HCT116 (cell line): ENCODE measurements at regions not wholly inside any gene's neighbourhood (a gene's known extent, or its start where the extent isn't known, plus 50 kb on each side); places are given as distances from the start of the nearest gene placed in this dataset.

Experiments
- ATAC-seq: fragments of 200-7000 bp; cut with Tn5 transposase; 2 replicates; pipeline ENCODE4 v1.9.1; 2020; ENCODE audit warnings: mild to moderate bottlenecking, moderate library complexity
- BruUV-seq: library from RNA; stranded (reverse); fragments of 400-500 nt; replicated peaks from 2 replicates; lab custom pipeline; 2021; lab: Mats Ljungman, UMichigan
- CTCF ChIA-PET: fragments of 300-600 bp; sonication (Branson Sonifier 250); formaldehyde crosslinking; loops from one replicate; lab custom pipeline; 2021; ENCODE audit warnings: antibody characterized with exemption; lab: Charles Lee
- POLR2A ChIA-PET: fragments of 300-600, 350-600 bp; sonication (Branson Sonifier 250); formaldehyde crosslinking; loops from one replicate; lab custom pipeline; 2021; ENCODE audit warnings: antibody characterized with exemption; lab: Charles Lee
- RAD21 ChIA-PET, 2 experiments: fragments of 300-600 bp; sonication (Branson Sonifier 250); formaldehyde crosslinking; loops; one replicate each; lab custom pipeline; 2023; ENCODE audit warnings: low total read pairs in 2 of 2; ENCODE audit not compliant: uncharacterized antibody in 2 of 2, unreplicated experiment in 2 of 2, low non-redundant PET in 1 of 2; lab: Charles Lee
- DNase-seq: peaks from one replicate; pipeline ENCODE4 v3.0.0-alpha.2; 2010; ENCODE audit warnings: low read depth, low spot score
- H2AFZ ChIP-seq: fragments of 200-600 bp; shearing (Covaris generic), sonication (generic); 2 replicates; pipeline ENCODE4 v1.6.1; 2017; ENCODE audit warnings: low read depth, mixed run types, mixed read lengths, antibody characterized with exemption, low read length; ENCODE audit not compliant: poor library complexity, severe bottlenecking
- H3K27ac ChIP-seq: 2 replicates; pipeline ENCODE4 v1.5.1; 2012; ENCODE audit warnings: low read depth, low read length
- H3K27me3 ChIP-seq: fragments of 200-600 bp; sonication (generic); 2 replicates; pipeline ENCODE4 v1.6.1; 2016; ENCODE audit warnings: mixed run types, low read length, mixed read lengths; ENCODE audit not compliant: insufficient read depth
- H3K36me3 ChIP-seq, 2 experiments: fragments of 200-500 bp in 1 of 2; fragments of 200-600 bp in 1 of 2; sonication (Bioruptor generic) in 1 of 2; sonication (generic) in 1 of 2; 2 replicates each; pipeline versions ENCODE4 v1.5.1 to v1.6.1; 2014 to 2016; ENCODE audit warnings: low read length in 2 of 2, inconsistent platforms in 1 of 2, mixed read lengths in 1 of 2, mixed run types in 1 of 2; ENCODE audit not compliant: insufficient read depth in 2 of 2, control insufficient read depth in 1 of 2
- H3K4me1 ChIP-seq, 2 experiments: fragments of 200-600 bp in 1 of 2; sonication (generic) in 1 of 2; 2 replicates each; pipeline versions ENCODE4 v1.5.1 to v1.6.1; 2012 to 2017; ENCODE audit warnings: low read length in 2 of 2, inconsistent platforms in 1 of 2, mild to moderate bottlenecking in 1 of 2, mixed read lengths in 1 of 2, mixed run types in 1 of 2, moderate library complexity in 1 of 2; ENCODE audit not compliant: insufficient read depth in 2 of 2, control insufficient read depth in 1 of 2
- H3K4me2 ChIP-seq: fragments of 200-600 bp; sonication (generic); 2 replicates; pipeline ENCODE4 v1.6.1; 2017; ENCODE audit warnings: mixed run types, low read length, mixed read lengths
- H3K4me3 ChIP-seq, 2 experiments: fragments of 200-600 bp in 1 of 2; sonication (generic) in 1 of 2; replicated peaks in 1 of 2; 2 replicates each; pipeline ENCODE4 v1.5.1; 2011 to 2016; ENCODE audit warnings: low read length in 2 of 2, control low read depth in 1 of 2, low read depth in 1 of 2, mild to moderate bottlenecking in 1 of 2, mixed read lengths in 1 of 2, mixed run types in 1 of 2
- H3K79me2 ChIP-seq: fragments of 200-600 bp; sonication (generic); 2 replicates; pipeline ENCODE4 v1.6.1; 2017; ENCODE audit warnings: mild to moderate bottlenecking, mixed run types, low read length, moderate library complexity, mixed read lengths; ENCODE audit not compliant: insufficient read depth
- H3K9ac ChIP-seq: fragments of 200-600 bp; sonication (generic); 2 replicates; pipeline ENCODE4 v1.6.1; 2016; ENCODE audit warnings: low read length, mixed read lengths
- H3K9me2 ChIP-seq: fragments of 200-600 bp; sonication (generic), shearing (Covaris generic); 2 replicates; pipeline ENCODE4 v1.6.1; 2017; ENCODE audit warnings: mixed run types, mild to moderate bottlenecking, moderate library complexity; ENCODE audit not compliant: insufficient read depth
- H3K9me3 ChIP-seq, 2 experiments: fragments of 200-500 bp in 1 of 2; fragments of 200-600 bp in 1 of 2; sonication (Bioruptor generic) in 1 of 2; sonication (generic) in 1 of 2; 2 replicates each; pipeline ENCODE4 v1.6.1; 2014 to 2017; ENCODE audit warnings: low read length in 2 of 2, mixed read lengths in 2 of 2, inconsistent platforms in 1 of 2, low read depth in 1 of 2, mild to moderate bottlenecking in 1 of 2, mixed run types in 1 of 2, moderate library complexity in 1 of 2; ENCODE audit not compliant: control insufficient read depth in 1 of 2, insufficient read depth in 1 of 2
- H4K20me1 ChIP-seq: fragments of 200-600 bp; sonication (generic), shearing (Covaris generic); 2 replicates; pipeline ENCODE4 v1.6.1; 2017; ENCODE audit warnings: mixed run types, mild to moderate bottlenecking, moderate library complexity; ENCODE audit not compliant: insufficient read depth
- CEBPB ChIP-seq: IDR thresholded peaks from 2 replicates; pipeline ENCODE4 v1.6.1; 2012; ENCODE audit warnings: low read depth
- CTCF ChIP-seq, 3 experiments: fragments of 200-600 bp in 1 of 3; sonication (generic) in 1 of 3; IDR thresholded peaks in 2 of 3; conservative IDR thresholded peaks in 1 of 3; 2 replicates each; pipeline ENCODE4 v1.5.1; 2012 to 2017; ENCODE audit warnings: low read depth in 2 of 3, low read length in 2 of 3, antibody characterized with exemption in 1 of 3, borderline replicate concordance in 1 of 3, control low read depth in 1 of 3, mild to moderate bottlenecking in 1 of 3, mixed read lengths in 1 of 3, mixed run types in 1 of 3, moderate library complexity in 1 of 3; ENCODE audit not compliant: insufficient read depth in 1 of 3
- EZH2 ChIP-seq: fragments of 200-600 bp; sonication (generic); IDR thresholded peaks from 2 replicates; pipeline ENCODE4 v1.6.1; 2017; ENCODE audit warnings: antibody characterized with exemption, mixed run types
- FOSL1 ChIP-seq: IDR thresholded peaks from 2 replicates; pipeline ENCODE4 v1.6.1; 2012; ENCODE audit warnings: low read depth
- POLR2AphosphoS5 ChIP-seq: IDR thresholded peaks from 2 replicates; pipeline ENCODE4 v1.6.1; 2011; ENCODE audit warnings: mild to moderate bottlenecking, low read depth, low read length, moderate library complexity
- RAD21 ChIP-seq: IDR thresholded peaks from 2 replicates; pipeline ENCODE4 v1.6.1; 2012; ENCODE audit warnings: low read depth, mild to moderate bottlenecking
- SRF ChIP-seq: IDR thresholded peaks from 2 replicates; pipeline ENCODE4 v1.6.1; 2012; ENCODE audit warnings: low read depth
- TCF7L2 ChIP-seq: IDR thresholded peaks from 2 replicates; pipeline ENCODE4 v1.7.0; 2011; ENCODE audit warnings: borderline replicate concordance, inconsistent platforms; ENCODE audit not compliant: insufficient read depth, insufficient read length; ENCODE audit errors: extremely low read depth
- YY1 ChIP-seq: IDR thresholded peaks from 2 replicates; pipeline ENCODE4 v1.6.1; 2011; ENCODE audit warnings: low read length, low read depth, moderate library complexity, mild to moderate bottlenecking; ENCODE audit not compliant: insufficient replicate concordance; ENCODE audit errors: extremely low read depth
- ZBTB33 ChIP-seq: IDR thresholded peaks from 2 replicates; pipeline ENCODE4 v1.6.1; 2011; ENCODE audit warnings: mild to moderate bottlenecking, low read length, moderate library complexity; ENCODE audit not compliant: insufficient replicate concordance; ENCODE audit errors: extremely low read depth
- ZFX ChIP-seq: fragments of 450-650 bp; IDR thresholded peaks from 2 replicates; pipeline ENCODE4 v1.6.1; 2017
- ZNF274 ChIP-seq: fragments of 200-500 bp; sonication (Bioruptor generic); IDR thresholded peaks from 2 replicates; pipeline ENCODE4 v1.6.1; 2014; ENCODE audit warnings: mild to moderate bottlenecking, low read depth, low read length, inconsistent platforms
- intact Hi-C: fragments of 100-400 bp; cut with micrococcal nuclease; formaldehyde crosslinking; loops from 2 replicates; pipeline ENCODE4 v1.10.0; 2022
- TF ChIP-seq, protein P1 (sequence below): IDR thresholded peaks from 2 replicates; pipeline ENCODE4 v1.6.1; 2012

GRCh38 chr12:107229827-107230226 is 136.5 kb upstream of the CRY1 start (continued):
- TF ChIP-seq ZBTB33 (no peak), POLR2AphosphoS5 (no peak), CEBPB (no peak)

GRCh38 chr12:107231303-107231702 is 138.0 kb upstream of the CRY1 start:
- Histone ChIP-seq H3K27ac (no peak overlapping the region), H3K9me3 (no peaks in the 10 kb centered on the region), H3K4me3 (no peak overlapping the region), H3K27me3 (0 out of 2 replicates have a peak, but pooled peaks cover 6% of the 10 kb centered on the region), H4K20me1 (no peaks in the 10 kb centered on the region), H3K36me3 (no peaks in the 10 kb centered on the region), H3K9me2 (no peaks in the 10 kb centered on the region), H3K4me1 (no peaks in the 10 kb centered on the region), H3K9ac (no peak overlapping the region), H2AFZ (no peak overlapping the region), H3K4me2 (no peak overlapping the region), H3K79me2 (no peaks in the 10 kb centered on the region)
- intact Hi-C loops, result no loop called here
- RAD21 ChIA-PET, result no interaction called here
- ATAC-seq, result no peak
- BruUV-seq, result no TSS peak
- CTCF ChIA-PET, result no interaction called here
- POLR2A ChIA-PET, result no interaction called here
- DNase-seq, result no peak
- TF ChIP-seq ZNF274 (no peak), TCF7L2 (no peak), SRF (no peak), POLR2AphosphoS5 (no peak), RAD21 (no peak), FOSL1 (no peak), CTCF (IDR thresholded peaks at IDR 0.05 in 2 of 3, conservative IDR thresholded peaks at IDR 0.05 in 1 of 3; ENCODE audit: borderline replicate concordance in 1 of 3, insufficient read depth in 1 of 3, low read depth in 2 of 3, low read length in 2 of 3) (no peak), ZFX (no peak), ZBTB33 (no peak), YY1 (no peak), EZH2 (no peak), CEBPB (no peak)
- TF ChIP-seq, protein P1, sequence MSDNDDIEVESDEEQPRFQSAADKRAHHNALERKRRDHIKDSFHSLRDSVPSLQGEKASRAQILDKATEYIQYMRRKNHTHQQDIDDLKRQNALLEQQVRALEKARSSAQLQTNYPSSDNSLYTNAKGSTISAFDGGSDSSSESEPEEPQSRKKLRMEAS, result no peak
